ENCODE measurements at regions not wholly inside any gene's neighbourhood (a gene's known extent, or its start where the extent isn't known, plus 50 kb on each side); places are given as distances from the start of the nearest gene placed in this dataset.

DNA sequence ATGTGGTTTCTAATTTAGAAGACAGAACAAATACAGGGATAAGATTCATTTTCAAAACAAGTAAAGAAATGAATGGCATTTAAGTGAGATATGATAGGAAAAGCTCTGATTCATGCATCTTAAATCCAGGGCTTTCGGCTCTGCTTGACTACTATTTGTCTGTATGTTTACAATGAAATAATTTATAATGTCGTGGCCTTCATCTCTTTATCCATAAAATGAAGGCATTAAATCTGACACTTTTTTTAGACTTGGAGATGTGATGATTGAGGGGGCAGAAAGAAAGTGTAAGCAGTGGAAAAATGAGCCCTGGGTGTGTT lies 115.7 kb upstream of the KIT start:
- TF ChIP-seq, protein P1, sequence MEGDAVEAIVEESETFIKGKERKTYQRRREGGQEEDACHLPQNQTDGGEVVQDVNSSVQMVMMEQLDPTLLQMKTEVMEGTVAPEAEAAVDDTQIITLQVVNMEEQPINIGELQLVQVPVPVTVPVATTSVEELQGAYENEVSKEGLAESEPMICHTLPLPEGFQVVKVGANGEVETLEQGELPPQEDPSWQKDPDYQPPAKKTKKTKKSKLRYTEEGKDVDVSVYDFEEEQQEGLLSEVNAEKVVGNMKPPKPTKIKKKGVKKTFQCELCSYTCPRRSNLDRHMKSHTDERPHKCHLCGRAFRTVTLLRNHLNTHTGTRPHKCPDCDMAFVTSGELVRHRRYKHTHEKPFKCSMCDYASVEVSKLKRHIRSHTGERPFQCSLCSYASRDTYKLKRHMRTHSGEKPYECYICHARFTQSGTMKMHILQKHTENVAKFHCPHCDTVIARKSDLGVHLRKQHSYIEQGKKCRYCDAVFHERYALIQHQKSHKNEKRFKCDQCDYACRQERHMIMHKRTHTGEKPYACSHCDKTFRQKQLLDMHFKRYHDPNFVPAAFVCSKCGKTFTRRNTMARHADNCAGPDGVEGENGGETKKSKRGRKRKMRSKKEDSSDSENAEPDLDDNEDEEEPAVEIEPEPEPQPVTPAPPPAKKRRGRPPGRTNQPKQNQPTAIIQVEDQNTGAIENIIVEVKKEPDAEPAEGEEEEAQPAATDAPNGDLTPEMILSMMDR (conservative IDR thresholded peaks at IDR 0.05; ENCODE audit: low read depth, low read length): no peak
- no peak for TF ChIP-seq EZH2 (IDR thresholded peaks at IDR 0.05; ENCODE audit: borderline replicate concordance, low read depth, low read length, poor library complexity, severe bottlenecking)
